ENCODE measurements at regions not wholly inside any gene's neighbourhood (a gene's known extent, or its start where the extent isn't known, plus 50 kb on each side); places are given as distances from the start of the nearest gene placed in this dataset.

DNA sequence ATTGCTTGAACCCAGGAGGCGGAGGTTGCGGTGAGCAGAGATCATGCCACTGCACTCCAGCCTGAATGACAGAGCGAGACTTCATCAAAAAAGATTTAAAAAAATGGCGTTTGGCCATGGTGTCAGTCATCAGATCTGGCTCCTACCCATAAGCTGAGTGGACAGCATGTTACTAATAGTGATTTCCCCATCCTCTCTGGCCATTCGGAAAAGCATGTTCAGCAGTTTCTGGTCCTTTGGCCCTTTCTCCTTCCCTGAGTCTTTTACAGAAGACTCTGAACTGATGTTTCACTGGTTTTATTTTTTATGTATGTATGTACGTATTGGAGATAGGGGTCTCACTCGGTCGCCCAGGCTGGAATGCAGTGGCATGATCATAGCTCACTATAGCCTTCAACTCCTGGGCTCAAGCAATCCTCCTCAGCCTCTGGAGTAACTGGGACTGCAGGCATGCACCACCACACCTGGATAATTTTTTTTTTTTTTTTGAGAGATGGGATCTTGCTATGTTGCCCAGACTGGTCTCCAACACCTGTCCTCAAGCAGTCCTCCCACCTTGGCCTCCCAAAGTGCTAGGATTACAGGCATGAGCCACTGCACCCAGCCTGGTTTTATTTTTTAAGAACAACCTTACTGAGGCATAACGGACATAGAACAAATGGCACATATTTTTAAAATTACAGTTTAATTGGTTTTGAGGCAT, 84.2 kb upstream of the CNKSR3 start:
- TF ChIP-seq GATA3 (IDR thresholded peaks at IDR 0.05; ENCODE audit: low read depth, low read length), result no peak
- TF ChIP-seq GATA2 (IDR thresholded peaks at IDR 0.05; ENCODE audit: low read depth, low read length), result no peak
